HEK293 (cell line): ENCODE measurements at regions not wholly inside any gene's neighbourhood (a gene's known extent, or its start where the extent isn't known, plus 50 kb on each side); places are given as distances from the start of the nearest gene placed in this dataset.

ENCODE experiments used
- ATF2 ChIP-seq: fragments of 450-650 bp; formaldehyde crosslinking; IDR thresholded peaks from 2 replicates; pipeline ENCODE4 v1.5.1; 2016; ENCODE audit warnings: missing biosample characterization, missing genetic modification characterization, low read depth
- BCL11B ChIP-seq: fragments of 450-650 bp; formaldehyde crosslinking; IDR thresholded peaks from 2 replicates; pipeline ENCODE4 v1.5.1; 2016; ENCODE audit warnings: low read depth, missing biosample characterization, missing genetic modification characterization
- CTCF ChIP-seq: fragments of 450-650 bp; formaldehyde crosslinking; IDR thresholded peaks from 2 replicates; pipeline ENCODE4 v1.5.1; 2016; ENCODE audit warnings: missing biosample characterization, missing genetic modification characterization
- KLF1 ChIP-seq: fragments of 450-650 bp; formaldehyde crosslinking; IDR thresholded peaks from 2 replicates; pipeline ENCODE4 v1.5.1; 2016; ENCODE audit warnings: missing biosample characterization, missing genetic modification characterization
- KLF16 ChIP-seq: fragments of 450-650 bp; formaldehyde crosslinking; IDR thresholded peaks from 2 replicates; pipeline ENCODE4 v1.5.1; 2017; ENCODE audit warnings: missing biosample characterization, missing genetic modification characterization
- PRDM10 ChIP-seq: fragments of 450-650 bp; formaldehyde crosslinking; IDR thresholded peaks from 2 replicates; pipeline ENCODE4 v1.5.1; 2016; ENCODE audit warnings: missing biosample characterization, missing genetic modification characterization
- ZNF175 ChIP-seq: fragments of 450-650 bp; formaldehyde crosslinking; IDR thresholded peaks from 2 replicates; pipeline ENCODE4 v1.5.1; 2016; ENCODE audit warnings: missing biosample characterization, missing genetic modification characterization
- ZNF24 ChIP-seq: fragments of 450-650 bp; formaldehyde crosslinking; IDR thresholded peaks from 2 replicates; pipeline ENCODE4 v1.5.1; 2016; ENCODE audit warnings: missing biosample characterization, missing genetic modification characterization
- ZNF26 ChIP-seq: fragments of 450-650 bp; formaldehyde crosslinking; IDR thresholded peaks from 2 replicates; pipeline ENCODE4 v1.5.1; 2016; ENCODE audit warnings: missing biosample characterization, missing genetic modification characterization
- ZNF658 ChIP-seq: fragments of 450-650 bp; formaldehyde crosslinking; IDR thresholded peaks from 2 replicates; pipeline ENCODE4; 2016; ENCODE audit warnings: missing biosample characterization, missing genetic modification characterization
- ZNF747 ChIP-seq: fragments of 450-650 bp; formaldehyde crosslinking; IDR thresholded peaks from 2 replicates; pipeline ENCODE4 v1.5.1; 2016; ENCODE audit warnings: missing biosample characterization, missing genetic modification characterization
- ZNF777 ChIP-seq: fragments of 450-650 bp; formaldehyde crosslinking; IDR thresholded peaks from 2 replicates; pipeline ENCODE4 v1.5.1; 2017; ENCODE audit warnings: missing biosample characterization, missing genetic modification characterization, borderline replicate concordance

- no peak for TF ChIP-seq CTCF (tag by site-specific recombination)
- TF ChIP-seq ZNF658 (tag by site-specific recombination), result no peak
- TF ChIP-seq KLF1 (tag by site-specific recombination), result no peak
- TF ChIP-seq KLF16 (tag by site-specific recombination), result no peak
- TF ChIP-seq ZNF26 (tag by site-specific recombination), result no peak
- TF ChIP-seq PRDM10 (tag by site-specific recombination), result no peak
- TF ChIP-seq ZNF175 (tag by site-specific recombination), result no peak
- TF ChIP-seq ZNF747 (tag by site-specific recombination), result no peak
- TF ChIP-seq BCL11B (tag by site-specific recombination), result no peak
- no peak for TF ChIP-seq ATF2
- TF ChIP-seq ZNF777 (tag by site-specific recombination), result no peak
- no peak for TF ChIP-seq ZNF24 (tag by site-specific recombination)
Measured at GRCh38 chr5:53263151-53263550, 153.6 kb upstream of the MOCS2 start.
